IPS-18a (cell line): ENCODE measurements at regions not wholly inside any gene's neighbourhood (a gene's known extent, or its start where the extent isn't known, plus 50 kb on each side); places are given as distances from the start of the nearest gene placed in this dataset.

Source experiments
- H3K27ac ChIP-seq: one replicate; pipeline ENCODE4 v1.5.1; 2013; ENCODE audit warnings: low read length
- H3K27me3 ChIP-seq: one replicate; pipeline ENCODE4 v1.6.1; 2013; ENCODE audit warnings: mild to moderate bottlenecking, low read length; ENCODE audit not compliant: control insufficient read depth, insufficient read depth
- H3K36me3 ChIP-seq: one replicate; pipeline ENCODE4 v1.6.1; 2013; ENCODE audit warnings: low read depth, low read length; ENCODE audit not compliant: control insufficient read depth
- H3K4me1 ChIP-seq: one replicate; pipeline ENCODE4 v1.6.1; 2013; ENCODE audit warnings: low read depth, low read length; ENCODE audit not compliant: control insufficient read depth
- H3K4me3 ChIP-seq: one replicate; pipeline ENCODE4 v1.5.1; 2013; ENCODE audit warnings: low read length
- H3K9ac ChIP-seq: one replicate; pipeline ENCODE4 v1.6.1; 2013; ENCODE audit warnings: mild to moderate bottlenecking, low read length, moderate library complexity
- H3K9me3 ChIP-seq: one replicate; pipeline ENCODE4 v1.6.1; 2013; ENCODE audit warnings: low read depth, low read length; ENCODE audit not compliant: control insufficient read depth

DNA sequence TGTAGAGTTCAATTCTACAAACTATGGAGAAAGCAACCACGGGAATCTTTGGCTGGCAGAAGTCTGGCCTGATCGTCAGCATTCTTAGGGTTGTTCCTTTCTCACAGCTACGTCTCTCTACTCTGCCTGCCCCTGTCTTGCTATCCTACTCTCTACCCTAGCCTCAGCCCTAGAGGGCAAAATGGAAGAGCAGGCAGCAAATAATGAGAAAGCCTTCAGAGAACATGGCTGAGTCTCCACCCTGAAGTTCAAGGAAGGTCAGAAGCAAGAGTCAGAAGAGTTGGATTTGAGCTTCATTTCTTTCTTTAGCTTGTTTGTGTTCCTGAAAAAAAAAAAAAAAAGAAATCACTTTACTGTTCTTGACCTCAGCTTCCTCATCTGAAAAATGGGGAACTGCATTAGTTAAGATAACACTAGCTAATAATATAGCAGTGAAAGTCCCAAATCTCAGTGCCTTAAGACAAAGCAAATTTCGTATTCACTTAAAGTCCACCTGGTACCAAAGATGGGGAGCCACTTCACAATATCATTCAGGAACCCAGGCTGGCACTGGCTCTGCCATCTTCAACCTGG is 50.2 kb upstream of the CCND2 start:
- Histone ChIP-seq H3K27me3 (no peaks in the 10 kb centered on the region), H3K4me3 (no peak overlapping the region), H3K27ac (no peak overlapping the region), H3K9me3 (peaks cover 3% of the 10 kb centered on the region), H3K9ac (no peak overlapping the region), H3K4me1 (no peaks in the 10 kb centered on the region), H3K36me3 (no peaks in the 10 kb centered on the region)

DNA sequence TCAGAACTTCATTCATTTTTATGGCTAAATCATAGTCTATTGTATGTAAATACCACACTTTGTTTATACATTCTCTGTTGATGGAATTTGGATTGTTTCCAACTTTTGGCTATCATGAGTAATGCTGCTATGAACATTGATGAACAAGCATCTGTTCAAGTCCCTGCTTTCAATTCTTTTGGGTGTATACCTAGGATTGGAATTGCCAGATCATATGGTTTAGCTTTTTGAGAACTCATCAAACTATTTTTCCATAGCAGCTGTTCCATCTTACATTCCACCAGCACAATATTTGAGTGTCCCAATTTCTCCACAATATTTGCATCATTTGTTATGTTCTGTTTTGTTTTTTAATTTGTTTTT is 52.3 kb upstream of the CCND2 start:
- Histone ChIP-seq H3K4me3 (no peak overlapping the region), H3K27ac (no peak overlapping the region), H3K9me3 (peaks cover 3% of the 10 kb centered on the region), H3K36me3 (no peaks in the 10 kb centered on the region), H3K9ac (no peak overlapping the region), H3K27me3 (no peaks in the 10 kb centered on the region), H3K4me1 (no peaks in the 10 kb centered on the region)

- no peak overlapping the region for H3K27ac ChIP-seq
- H3K9me3 ChIP-seq: peaks cover 3% of the 10 kb centered on the region
- no peaks in the 10 kb centered on the region for H3K4me1 ChIP-seq
- H3K4me3 ChIP-seq: no peak overlapping the region
- H3K36me3 ChIP-seq: no peaks in the 10 kb centered on the region
- no peak overlapping the region for H3K9ac ChIP-seq
- no peaks in the 10 kb centered on the region for H3K27me3 ChIP-seq
These were observed 52.9 kb upstream of the CCND2 start for GRCh38 chr12:4220536-4221257.

- Histone ChIP-seq H3K36me3 (no peaks in the 10 kb centered on the region), H3K4me3 (no peak overlapping the region), H3K4me1 (no peaks in the 10 kb centered on the region), H3K27ac (no peak overlapping the region), H3K9ac (no peak overlapping the region), H3K27me3 (no peaks in the 10 kb centered on the region), H3K9me3 (no peaks in the 10 kb centered on the region)
These were observed 56.5 kb upstream of the CCND2 start for GRCh38 chr12:4217091-4217490.

GRCh38 chr12:4216187-4216927 is 57.2 kb upstream of the CCND2 start:
- H3K9ac ChIP-seq: no peak overlapping the region

GRCh38 chr12:4215229-4216186 is 58.1 kb upstream of the CCND2 start:
- Histone ChIP-seq H3K4me1 (no peaks in the 10 kb centered on the region), H3K9me3 (no peaks in the 10 kb centered on the region), H3K27me3 (no peaks in the 10 kb centered on the region), H3K9ac (no peak overlapping the region), H3K27ac (no peak overlapping the region), H3K36me3 (no peaks in the 10 kb centered on the region), H3K4me3 (no peak overlapping the region)

More at GRCh38 chr12:4216187-4216927, 57.2 kb upstream of the CCND2 start:
- Histone ChIP-seq H3K27ac (no peak overlapping the region), H3K36me3 (no peaks in the 10 kb centered on the region), H3K9me3 (no peaks in the 10 kb centered on the region), H3K4me1 (no peaks in the 10 kb centered on the region), H3K4me3 (no peak overlapping the region), H3K27me3 (no peaks in the 10 kb centered on the region)

GRCh38 chr12:4214877-4215228 is 58.7 kb upstream of the CCND2 start:
- H3K36me3 ChIP-seq: no peaks in the 10 kb centered on the region
- no peak overlapping the region for H3K27ac ChIP-seq
- H3K9ac ChIP-seq: no peak overlapping the region
- H3K4me1 ChIP-seq: no peaks in the 10 kb centered on the region
- H3K9me3 ChIP-seq: no peaks in the 10 kb centered on the region
- no peaks in the 10 kb centered on the region for H3K27me3 ChIP-seq
- H3K4me3 ChIP-seq: no peak overlapping the region

GRCh38 chr12:4213471-4213870 is 60.1 kb upstream of the CCND2 start:
- no peak overlapping the region for H3K27ac ChIP-seq
- no peaks in the 10 kb centered on the region for H3K9me3 ChIP-seq
- H3K4me1 ChIP-seq: no peaks in the 10 kb centered on the region
- H3K4me3 ChIP-seq: no peak overlapping the region
- no peaks in the 10 kb centered on the region for H3K27me3 ChIP-seq
- H3K9ac ChIP-seq: no peak overlapping the region
- no peaks in the 10 kb centered on the region for H3K36me3 ChIP-seq

DNA sequence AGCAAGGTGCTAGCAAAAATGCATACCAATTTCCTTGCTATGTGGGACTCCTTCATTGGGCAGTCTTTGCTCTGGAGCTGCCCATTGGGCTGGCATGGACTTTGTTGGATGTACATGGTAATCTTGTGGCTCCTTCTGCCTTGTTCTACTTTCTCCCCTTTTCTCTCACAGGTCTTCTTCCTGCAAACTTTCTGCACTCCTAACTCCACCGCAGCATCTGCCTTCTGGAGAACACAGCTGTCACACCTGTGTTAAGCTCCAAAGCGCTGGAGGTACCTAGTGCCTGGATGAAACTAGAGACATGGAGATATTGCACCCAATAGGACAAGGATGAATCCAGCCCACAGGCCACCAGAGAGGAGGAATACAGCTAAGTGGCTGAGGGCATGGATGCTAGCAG is 60.7 kb upstream of the CCND2 start:
- H3K9me3 ChIP-seq: no peaks in the 10 kb centered on the region
- no peaks in the 10 kb centered on the region for H3K4me1 ChIP-seq
- no peaks in the 10 kb centered on the region for H3K36me3 ChIP-seq
- H3K4me3 ChIP-seq: no peak overlapping the region
- no peak overlapping the region for H3K27ac ChIP-seq
- H3K27me3 ChIP-seq: no peaks in the 10 kb centered on the region
- H3K9ac ChIP-seq: no peak overlapping the region

- H3K36me3 ChIP-seq: no peaks in the 10 kb centered on the region
- H3K4me3 ChIP-seq: no peak overlapping the region
- no peaks in the 10 kb centered on the region for H3K4me1 ChIP-seq
- no peaks in the 10 kb centered on the region for H3K9me3 ChIP-seq
- H3K27me3 ChIP-seq: no peaks in the 10 kb centered on the region
- H3K27ac ChIP-seq: no peak overlapping the region
- no peak overlapping the region for H3K9ac ChIP-seq
These were observed 62.2 kb upstream of the CCND2 start for GRCh38 chr12:4211372-4211771.

GRCh38 chr12:4210183-4210582 is 63.4 kb upstream of the CCND2 start:
- Histone ChIP-seq H3K4me3 (no peak overlapping the region), H3K4me1 (peaks cover 5% of the 10 kb centered on the region), H3K27ac (no peak overlapping the region), H3K9ac (no peak overlapping the region), H3K9me3 (no peaks in the 10 kb centered on the region), H3K27me3 (no peaks in the 10 kb centered on the region), H3K36me3 (no peaks in the 10 kb centered on the region)
